HG03103 (cell line): ENCODE measurements at regions not wholly inside any gene's neighbourhood (a gene's known extent, or its start where the extent isn't known, plus 50 kb on each side); places are given as distances from the start of the nearest gene placed in this dataset.
"Not testable (repeated sequence)": the region's sequence is repeated elsewhere in the genome, so short reads cannot be mapped to it uniquely, and the experiment has no call there.

Experiments used
- ATAC-seq: cut with Tn5 transposase; IDR thresholded peaks from one replicate; pipeline ENCODE4 v1.9.1; 2021; ENCODE audit warnings: low read depth; ENCODE audit not compliant: unreplicated experiment

GRCh38 chr14:34107441-34107840, 156.6 kb upstream of the EGLN3 start:
- ATAC-seq: no peak

GRCh38 chr14:34106310-34106709, 155.4 kb upstream of the EGLN3 start:
- no peak for ATAC-seq

- ATAC-seq: no peak
Observed at GRCh38 chr14:34104489-34105397, 153.9 kb upstream of the EGLN3 start.

- ATAC-seq: no peak
Observed at GRCh38 chr14:34103176-34103575, 152.3 kb upstream of the EGLN3 start.

- no peak for ATAC-seq
Observed at GRCh38 chr14:34099635-34100034, 148.8 kb upstream of the EGLN3 start.

- ATAC-seq: no peak
Observed at GRCh38 chr14:34098985-34099349, 148.1 kb upstream of the EGLN3 start.

GRCh38 chr14:34098045-34098984, 147.4 kb upstream of the EGLN3 start:
- no peak for ATAC-seq

- ATAC-seq: no peak
Observed at GRCh38 chr14:34097644-34098043, 146.8 kb upstream of the EGLN3 start.

GRCh38 chr14:34094384-34094783, 143.5 kb upstream of the EGLN3 start:
- ATAC-seq: no peak

- ATAC-seq: no peak
Observed at GRCh38 chr14:34093883-34094282, 143.0 kb upstream of the EGLN3 start.

GRCh38 chr14:34090451-34090850, 139.6 kb upstream of the EGLN3 start:
- ATAC-seq: no peak

GRCh38 chr14:34088914-34089313, 138.0 kb upstream of the EGLN3 start:
- ATAC-seq: no peak

GRCh38 chr14:34087571-34087970, 136.7 kb upstream of the EGLN3 start:
- ATAC-seq: no peak

GRCh38 chr14:34086223-34086757, 135.4 kb upstream of the EGLN3 start:
- no peak for ATAC-seq

- no peak for ATAC-seq
Observed at GRCh38 chr14:34085695-34086094, 134.8 kb upstream of the EGLN3 start.

- ATAC-seq: no peak
Observed at GRCh38 chr14:34081576-34082136, 130.8 kb upstream of the EGLN3 start.

GRCh38 chr14:34081101-34081575, 130.3 kb upstream of the EGLN3 start:
- no peak for ATAC-seq

GRCh38 chr14:34079643-34080042, 128.8 kb upstream of the EGLN3 start:
- ATAC-seq: not testable (repeated sequence)

- ATAC-seq: no peak
Observed at GRCh38 chr14:34078117-34078743, 127.4 kb upstream of the EGLN3 start.

- no peak for ATAC-seq
Observed at GRCh38 chr14:34075826-34076225, 125.0 kb upstream of the EGLN3 start.
